ENCODE measurements at regions not wholly inside any gene's neighbourhood (a gene's known extent, or its start where the extent isn't known, plus 50 kb on each side); places are given as distances from the start of the nearest gene placed in this dataset.
"Not testable (repeated sequence)": the region's sequence is repeated elsewhere in the genome, so short reads cannot be mapped to it uniquely, and the experiment has no call there.

GRCh38 chr2:8558096-8558495 lies 123.8 kb upstream of the ID2 start:
- DNase-seq (ENCODE audit: low spot score), result no peak

- no peak for DNase-seq (ENCODE audit: low spot score)
Observed at GRCh38 chr2:8558956-8559355, 122.9 kb upstream of the ID2 start.

- no peak for DNase-seq (ENCODE audit: low spot score)
Observed at GRCh38 chr2:8559805-8560204, 122.1 kb upstream of the ID2 start.

GRCh38 chr2:8561692-8562091 lies 120.2 kb upstream of the ID2 start:
- DNase-seq (ENCODE audit: low spot score), result not testable (repeated sequence)

- no peak for DNase-seq (ENCODE audit: low spot score)
Observed at GRCh38 chr2:8563814-8564474, 117.9 kb upstream of the ID2 start.

- no peak for DNase-seq (ENCODE audit: low spot score)
Observed at GRCh38 chr2:8564475-8564874, 117.4 kb upstream of the ID2 start.

- DNase-seq (ENCODE audit: low spot score), result no peak
Observed at GRCh38 chr2:8565399-8566154, 116.3 kb upstream of the ID2 start.

GRCh38 chr2:8566155-8566670 lies 115.6 kb upstream of the ID2 start:
- no peak for DNase-seq (ENCODE audit: low spot score)

- no peak for DNase-seq (ENCODE audit: low spot score)
Observed at GRCh38 chr2:8566774-8567468, 114.9 kb upstream of the ID2 start.

GRCh38 chr2:8567469-8568260 lies 114.2 kb upstream of the ID2 start:
- no peak for DNase-seq (ENCODE audit: low spot score)

- no peak for DNase-seq (ENCODE audit: low spot score)
Observed at GRCh38 chr2:8568543-8569302, 113.1 kb upstream of the ID2 start.

GRCh38 chr2:8569332-8569930 lies 112.4 kb upstream of the ID2 start:
- DNase-seq (ENCODE audit: low spot score), result no peak

GRCh38 chr2:8570637-8571036 lies 111.2 kb upstream of the ID2 start:
- DNase-seq (ENCODE audit: low spot score), result no peak

- DNase-seq (ENCODE audit: low spot score), result no peak
Observed at GRCh38 chr2:8571301-8571791, 110.5 kb upstream of the ID2 start.

- DNase-seq (ENCODE audit: low spot score), result no peak
Observed at GRCh38 chr2:8571792-8572499, 109.9 kb upstream of the ID2 start.

GRCh38 chr2:8572712-8573233 lies 109.1 kb upstream of the ID2 start:
- DNase-seq (ENCODE audit: low spot score), result no peak

GRCh38 chr2:8573234-8573941 lies 108.5 kb upstream of the ID2 start:
- DNase-seq (ENCODE audit: low spot score), result no peak

- DNase-seq (ENCODE audit: low spot score), result no peak
Observed at GRCh38 chr2:8573942-8574195, 108.0 kb upstream of the ID2 start.

GRCh38 chr2:8574196-8575037 lies 107.4 kb upstream of the ID2 start:
- DNase-seq (ENCODE audit: low spot score), result no peak

Measured in COLO829 (cell line).